ENCODE measurements at regions not wholly inside any gene's neighbourhood (a gene's known extent, or its start where the extent isn't known, plus 50 kb on each side); places are given as distances from the start of the nearest gene placed in this dataset.

- no peak for TF ChIP-seq CTCF (IDR thresholded peaks at IDR 0.05)
- TF ChIP-seq EP300 (IDR thresholded peaks at IDR 0.05; ENCODE audit: low read depth) = no peak
- no peak for TF ChIP-seq POLR2A (IDR thresholded peaks at IDR 0.05)
Observed at GRCh38 chr18:78499586-78499985, 480.0 kb upstream of the SALL3 start.
